HCT116 (cell line): ENCODE measurements at regions not wholly inside any gene's neighbourhood (a gene's known extent, or its start where the extent isn't known, plus 50 kb on each side); places are given as distances from the start of the nearest gene placed in this dataset.

ENCODE experiments used
- ATAC-seq: fragments of 200-7000 bp; cut with Tn5 transposase; 2 replicates; pipeline ENCODE4 v1.9.1; 2020; ENCODE audit warnings: mild to moderate bottlenecking, moderate library complexity
- BruUV-seq: library from RNA; stranded (reverse); fragments of 400-500 nt; replicated peaks from 2 replicates; lab custom pipeline; 2021; lab: Mats Ljungman, UMichigan
- CTCF ChIA-PET: fragments of 300-600 bp; sonication (Branson Sonifier 250); formaldehyde crosslinking; loops from one replicate; lab custom pipeline; 2021; ENCODE audit warnings: antibody characterized with exemption; lab: Charles Lee
- POLR2A ChIA-PET: fragments of 300-600, 350-600 bp; sonication (Branson Sonifier 250); formaldehyde crosslinking; loops from one replicate; lab custom pipeline; 2021; ENCODE audit warnings: antibody characterized with exemption; lab: Charles Lee
- RAD21 ChIA-PET, 2 experiments: fragments of 300-600 bp; sonication (Branson Sonifier 250); formaldehyde crosslinking; loops; one replicate each; lab custom pipeline; 2023; ENCODE audit warnings: low total read pairs in 2 of 2; ENCODE audit not compliant: uncharacterized antibody in 2 of 2, unreplicated experiment in 2 of 2, low non-redundant PET in 1 of 2; lab: Charles Lee
- DNase-seq: peaks from one replicate; pipeline ENCODE4 v3.0.0-alpha.2; 2010; ENCODE audit warnings: low read depth, low spot score
- H2AFZ ChIP-seq: fragments of 200-600 bp; shearing (Covaris generic), sonication (generic); 2 replicates; pipeline ENCODE4 v1.6.1; 2017; ENCODE audit warnings: low read depth, mixed run types, mixed read lengths, antibody characterized with exemption, low read length; ENCODE audit not compliant: poor library complexity, severe bottlenecking
- H3K27ac ChIP-seq: 2 replicates; pipeline ENCODE4 v1.5.1; 2012; ENCODE audit warnings: low read depth, low read length
- H3K27me3 ChIP-seq: fragments of 200-600 bp; sonication (generic); 2 replicates; pipeline ENCODE4 v1.6.1; 2016; ENCODE audit warnings: mixed run types, low read length, mixed read lengths; ENCODE audit not compliant: insufficient read depth
- H3K36me3 ChIP-seq, 2 experiments: fragments of 200-500 bp in 1 of 2; fragments of 200-600 bp in 1 of 2; sonication (Bioruptor generic) in 1 of 2; sonication (generic) in 1 of 2; 2 replicates each; pipeline versions ENCODE4 v1.5.1 to v1.6.1; 2014 to 2016; ENCODE audit warnings: low read length in 2 of 2, inconsistent platforms in 1 of 2, mixed read lengths in 1 of 2, mixed run types in 1 of 2; ENCODE audit not compliant: insufficient read depth in 2 of 2, control insufficient read depth in 1 of 2
- H3K4me1 ChIP-seq, 2 experiments: fragments of 200-600 bp in 1 of 2; sonication (generic) in 1 of 2; 2 replicates each; pipeline versions ENCODE4 v1.5.1 to v1.6.1; 2012 to 2017; ENCODE audit warnings: low read length in 2 of 2, inconsistent platforms in 1 of 2, mild to moderate bottlenecking in 1 of 2, mixed read lengths in 1 of 2, mixed run types in 1 of 2, moderate library complexity in 1 of 2; ENCODE audit not compliant: insufficient read depth in 2 of 2, control insufficient read depth in 1 of 2
- H3K4me2 ChIP-seq: fragments of 200-600 bp; sonication (generic); 2 replicates; pipeline ENCODE4 v1.6.1; 2017; ENCODE audit warnings: mixed run types, low read length, mixed read lengths
- H3K4me3 ChIP-seq, 2 experiments: fragments of 200-600 bp in 1 of 2; sonication (generic) in 1 of 2; replicated peaks in 1 of 2; 2 replicates each; pipeline ENCODE4 v1.5.1; 2011 to 2016; ENCODE audit warnings: low read length in 2 of 2, control low read depth in 1 of 2, low read depth in 1 of 2, mild to moderate bottlenecking in 1 of 2, mixed read lengths in 1 of 2, mixed run types in 1 of 2
- H3K79me2 ChIP-seq: fragments of 200-600 bp; sonication (generic); 2 replicates; pipeline ENCODE4 v1.6.1; 2017; ENCODE audit warnings: mild to moderate bottlenecking, mixed run types, low read length, moderate library complexity, mixed read lengths; ENCODE audit not compliant: insufficient read depth
- H3K9ac ChIP-seq: fragments of 200-600 bp; sonication (generic); 2 replicates; pipeline ENCODE4 v1.6.1; 2016; ENCODE audit warnings: low read length, mixed read lengths
- H3K9me2 ChIP-seq: fragments of 200-600 bp; sonication (generic), shearing (Covaris generic); 2 replicates; pipeline ENCODE4 v1.6.1; 2017; ENCODE audit warnings: mixed run types, mild to moderate bottlenecking, moderate library complexity; ENCODE audit not compliant: insufficient read depth
- H3K9me3 ChIP-seq, 2 experiments: fragments of 200-500 bp in 1 of 2; fragments of 200-600 bp in 1 of 2; sonication (Bioruptor generic) in 1 of 2; sonication (generic) in 1 of 2; 2 replicates each; pipeline ENCODE4 v1.6.1; 2014 to 2017; ENCODE audit warnings: low read length in 2 of 2, mixed read lengths in 2 of 2, inconsistent platforms in 1 of 2, low read depth in 1 of 2, mild to moderate bottlenecking in 1 of 2, mixed run types in 1 of 2, moderate library complexity in 1 of 2; ENCODE audit not compliant: control insufficient read depth in 1 of 2, insufficient read depth in 1 of 2
- H4K20me1 ChIP-seq: fragments of 200-600 bp; sonication (generic), shearing (Covaris generic); 2 replicates; pipeline ENCODE4 v1.6.1; 2017; ENCODE audit warnings: mixed run types, mild to moderate bottlenecking, moderate library complexity; ENCODE audit not compliant: insufficient read depth
- EGR1 ChIP-seq: IDR thresholded peaks from 2 replicates; pipeline ENCODE4 v1.6.1; 2012; ENCODE audit warnings: low read depth
- EZH2phosphoT487 ChIP-seq: fragments of 200-600 bp; IDR thresholded peaks from 2 replicates; pipeline ENCODE4 v1.6.1; 2018; ENCODE audit warnings: antibody characterized with exemption, borderline replicate concordance
- FOSL1 ChIP-seq: IDR thresholded peaks from 2 replicates; pipeline ENCODE4 v1.6.1; 2012; ENCODE audit warnings: low read depth
- JUND ChIP-seq: IDR thresholded peaks from 2 replicates; pipeline ENCODE4 v1.6.1; 2012
- REST ChIP-seq: IDR thresholded peaks from 2 replicates; pipeline ENCODE4 v1.6.1; 2012; ENCODE audit warnings: low read depth
- SIN3A ChIP-seq: IDR thresholded peaks from 2 replicates; pipeline ENCODE4 v1.6.1; 2012; ENCODE audit warnings: low read depth
- SRF ChIP-seq: IDR thresholded peaks from 2 replicates; pipeline ENCODE4 v1.6.1; 2012; ENCODE audit warnings: low read depth
- ZFX ChIP-seq: fragments of 450-650 bp; IDR thresholded peaks from 2 replicates; pipeline ENCODE4 v1.6.1; 2017
- intact Hi-C: fragments of 100-400 bp; cut with micrococcal nuclease; formaldehyde crosslinking; loops from 2 replicates; pipeline ENCODE4 v1.10.0; 2022
- TF ChIP-seq, protein P1 (sequence below): IDR thresholded peaks from 2 replicates; pipeline ENCODE4 v1.6.1; 2012

- H2AFZ ChIP-seq: no peak overlapping the region
- peaks cover 17 to 24% of the 10 kb centered on the region in 2 experiments; a peak in 2 of 4 replicates for H3K9me3 ChIP-seq
- H3K27me3 ChIP-seq: no peaks in the 10 kb centered on the region
These were observed 599.2 kb upstream of the ROBO1 start for GRCh38 chr3:80366808-80367548.

More at GRCh38 chr3:80366808-80367548, 599.2 kb upstream of the ROBO1 start:
- CTCF ChIA-PET: no interaction called here
- no peak overlapping the region for H3K27ac ChIP-seq
- no peak overlapping the region for H3K9ac ChIP-seq
- TF ChIP-seq ZFX (no peak), JUND (no peak), SIN3A (no peak), REST (no peak), EZH2phosphoT487 (no peak), EGR1 (no peak), SRF (no peak), FOSL1 (no peak)
- TF ChIP-seq, protein P1, sequence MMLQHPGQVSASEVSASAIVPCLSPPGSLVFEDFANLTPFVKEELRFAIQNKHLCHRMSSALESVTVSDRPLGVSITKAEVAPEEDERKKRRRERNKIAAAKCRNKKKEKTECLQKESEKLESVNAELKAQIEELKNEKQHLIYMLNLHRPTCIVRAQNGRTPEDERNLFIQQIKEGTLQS: no peak
- H3K79me2 ChIP-seq: no peaks in the 10 kb centered on the region
- H3K4me2 ChIP-seq: no peak overlapping the region
- no peaks in the 10 kb centered on the region for H3K36me3 ChIP-seq
- no peaks in the 10 kb centered on the region for H4K20me1 ChIP-seq
- no peaks in the 10 kb centered on the region for H3K9me2 ChIP-seq
- RAD21 ChIA-PET: no interaction called here
- POLR2A ChIA-PET: no interaction called here
- H3K4me3 ChIP-seq: no peak overlapping the region
- no TSS peak for BruUV-seq
- intact Hi-C loops: no loop called here
- ATAC-seq (no peak), DNase-seq (no peak)
- H3K4me1 ChIP-seq: no peaks in the 10 kb centered on the region
